ENCODE measurements at regions not wholly inside any gene's neighbourhood (a gene's known extent, or its start where the extent isn't known, plus 50 kb on each side); places are given as distances from the start of the nearest gene placed in this dataset.

DNA sequence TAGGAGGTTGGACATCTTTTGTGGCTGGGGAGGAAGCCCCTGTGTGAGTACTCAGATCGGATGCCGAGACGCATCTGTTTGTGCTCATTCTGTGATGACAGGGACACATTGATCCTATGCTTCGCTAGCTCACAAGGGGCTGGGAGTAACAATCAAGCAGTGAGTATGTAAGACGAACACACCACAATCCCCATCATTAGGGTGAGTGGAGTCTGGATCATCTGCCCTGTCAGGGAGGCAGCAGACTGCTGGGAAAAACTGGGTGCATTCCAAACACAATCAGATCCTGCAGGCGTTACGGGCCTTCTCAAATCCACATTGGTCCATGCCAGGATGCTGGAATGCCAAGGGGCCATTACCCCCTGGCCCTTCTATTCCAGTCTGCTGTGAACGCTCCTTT is 64.1 kb upstream of the TSHZ3 start:
- H3K4me3 Mint-ChIP-seq (ENCODE audit: unreplicated experiment): no peak overlapping the region
- Histone ChIP-seq H3K9me3 (ENCODE audit: insufficient read depth, low read depth, low read length) (no peaks in the 10 kb centered on the region), H3K36me3 (ENCODE audit: insufficient read depth, low read length) (no peaks in the 10 kb centered on the region), H3K27me3 (ENCODE audit: insufficient read depth, low read length) (peaks cover 4% of the 10 kb centered on the region), H3K79me2 (ENCODE audit: insufficient read depth, low read length) (no peaks in the 10 kb centered on the region), H3K4me2 (ENCODE audit: low read length) (no peak overlapping the region), H3K27ac (ENCODE audit: low read depth, low read length) (no peak overlapping the region), H3K9ac (ENCODE audit: low read length) (no peak overlapping the region), H3K4me1 (ENCODE audit: insufficient read depth, low read length) (peaks cover 8% of the 10 kb centered on the region), H3K4me3 (ENCODE audit: insufficient read depth, low read depth, low read length) (no peak overlapping the region), H2AFZ (ENCODE audit: low read depth, low read length) (no peak overlapping the region), H4K20me1 (ENCODE audit: insufficient read depth, low read length) (no peaks in the 10 kb centered on the region)
- H3K9me3 Mint-ChIP-seq (ENCODE audit: unreplicated experiment): no peaks in the 10 kb centered on the region
- no peaks in the 10 kb centered on the region for H3K36me3 Mint-ChIP-seq (ENCODE audit: low read depth, unreplicated experiment)
- H3K27ac Mint-ChIP-seq (ENCODE audit: unreplicated experiment): no peak overlapping the region
- FAIRE-seq (no peak), DNase-seq (ENCODE audit: low read depth) (no peak)
- TF ChIP-seq, protein P1, sequence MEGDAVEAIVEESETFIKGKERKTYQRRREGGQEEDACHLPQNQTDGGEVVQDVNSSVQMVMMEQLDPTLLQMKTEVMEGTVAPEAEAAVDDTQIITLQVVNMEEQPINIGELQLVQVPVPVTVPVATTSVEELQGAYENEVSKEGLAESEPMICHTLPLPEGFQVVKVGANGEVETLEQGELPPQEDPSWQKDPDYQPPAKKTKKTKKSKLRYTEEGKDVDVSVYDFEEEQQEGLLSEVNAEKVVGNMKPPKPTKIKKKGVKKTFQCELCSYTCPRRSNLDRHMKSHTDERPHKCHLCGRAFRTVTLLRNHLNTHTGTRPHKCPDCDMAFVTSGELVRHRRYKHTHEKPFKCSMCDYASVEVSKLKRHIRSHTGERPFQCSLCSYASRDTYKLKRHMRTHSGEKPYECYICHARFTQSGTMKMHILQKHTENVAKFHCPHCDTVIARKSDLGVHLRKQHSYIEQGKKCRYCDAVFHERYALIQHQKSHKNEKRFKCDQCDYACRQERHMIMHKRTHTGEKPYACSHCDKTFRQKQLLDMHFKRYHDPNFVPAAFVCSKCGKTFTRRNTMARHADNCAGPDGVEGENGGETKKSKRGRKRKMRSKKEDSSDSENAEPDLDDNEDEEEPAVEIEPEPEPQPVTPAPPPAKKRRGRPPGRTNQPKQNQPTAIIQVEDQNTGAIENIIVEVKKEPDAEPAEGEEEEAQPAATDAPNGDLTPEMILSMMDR (IDR thresholded peaks at IDR 0.05; ENCODE audit: insufficient read depth, low read depth, low read length): no peak
- TF ChIP-seq EZH2 (IDR thresholded peaks at IDR 0.05; ENCODE audit: insufficient read depth, low read length): no peak
- peaks cover 28% of the 10 kb centered on the region for H3K27me3 Mint-ChIP-seq (ENCODE audit: low read depth, unreplicated experiment)
- peaks cover 8% of the 10 kb centered on the region for H3K4me1 Mint-ChIP-seq (ENCODE audit: low read depth, unreplicated experiment)

DNA sequence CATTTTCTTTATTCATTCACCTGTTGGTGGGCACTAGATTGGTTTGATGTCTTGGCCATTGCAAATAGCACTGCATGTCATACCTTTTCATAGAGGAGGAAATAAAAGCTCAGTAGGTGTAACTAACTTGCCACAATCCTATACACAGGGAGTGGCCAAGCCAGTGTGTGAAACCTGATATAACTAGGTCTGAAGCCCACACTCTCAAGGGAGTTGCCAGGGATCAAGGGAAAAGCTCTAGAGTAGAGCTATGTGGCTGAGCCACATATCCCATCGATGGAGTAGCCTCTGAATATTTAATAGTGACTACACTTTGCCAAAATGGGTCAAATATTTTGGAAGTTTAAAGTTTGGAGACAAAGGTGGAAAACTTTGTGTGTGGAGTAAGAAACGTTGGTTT is 66.1 kb upstream of the TSHZ3 start:
- Mint-ChIP-seq H3K4me3 (ENCODE audit: unreplicated experiment) (no peak overlapping the region), H3K36me3 (ENCODE audit: low read depth, unreplicated experiment) (no peaks in the 10 kb centered on the region), H3K27ac (ENCODE audit: unreplicated experiment) (no peak overlapping the region), H3K9me3 (ENCODE audit: unreplicated experiment) (no peaks in the 10 kb centered on the region), H3K4me1 (ENCODE audit: low read depth, unreplicated experiment) (no peaks in the 10 kb centered on the region), H3K27me3 (ENCODE audit: low read depth, unreplicated experiment) (peaks cover 48% of the 10 kb centered on the region)
- Histone ChIP-seq H3K27ac (ENCODE audit: low read depth, low read length) (no peak overlapping the region), H3K4me2 (ENCODE audit: low read length) (no peak overlapping the region), H3K36me3 (ENCODE audit: insufficient read depth, low read length) (no peaks in the 10 kb centered on the region), H4K20me1 (ENCODE audit: insufficient read depth, low read length) (no peaks in the 10 kb centered on the region), H3K9ac (ENCODE audit: low read length) (no peak overlapping the region), H3K27me3 (ENCODE audit: insufficient read depth, low read length) (peaks cover 16% of the 10 kb centered on the region), H3K4me1 (ENCODE audit: insufficient read depth, low read length) (no peaks in the 10 kb centered on the region), H2AFZ (ENCODE audit: low read depth, low read length) (no peak overlapping the region), H3K9me3 (ENCODE audit: insufficient read depth, low read depth, low read length) (no peaks in the 10 kb centered on the region), H3K79me2 (ENCODE audit: insufficient read depth, low read length) (no peaks in the 10 kb centered on the region), H3K4me3 (ENCODE audit: insufficient read depth, low read depth, low read length) (no peak overlapping the region)
- TF ChIP-seq, protein P1 (IDR thresholded peaks at IDR 0.05; ENCODE audit: insufficient read depth, low read depth, low read length): no peak
- TF ChIP-seq EZH2 (IDR thresholded peaks at IDR 0.05; ENCODE audit: insufficient read depth, low read length): no peak
- DNase-seq (ENCODE audit: low read depth): no peak
- no peak for FAIRE-seq

DNA sequence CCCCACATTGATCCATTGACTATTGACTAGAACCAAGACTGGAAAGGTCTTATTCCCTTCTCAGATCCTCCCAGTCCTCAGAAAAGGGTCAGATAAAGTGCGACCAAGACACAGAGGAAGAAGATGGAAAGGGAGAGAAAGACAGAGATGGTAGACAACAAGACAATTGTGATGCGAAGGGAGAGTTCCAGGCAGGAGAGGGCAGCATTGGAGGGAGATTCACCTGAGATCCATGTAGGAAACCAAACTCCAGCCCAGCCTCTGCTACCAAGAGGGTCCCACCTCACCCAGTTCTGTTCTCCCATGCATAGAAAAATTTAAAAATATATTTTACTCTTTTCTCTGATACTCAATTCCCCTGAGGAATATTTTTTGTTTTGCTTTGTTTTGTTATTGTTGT is 67.3 kb upstream of the TSHZ3 start:
- peaks cover 59% of the 10 kb centered on the region for H3K27me3 Mint-ChIP-seq (ENCODE audit: low read depth, unreplicated experiment)
- H3K4me3 Mint-ChIP-seq (ENCODE audit: unreplicated experiment): no peak overlapping the region
- Histone ChIP-seq H4K20me1 (ENCODE audit: insufficient read depth, low read length) (no peaks in the 10 kb centered on the region), H3K36me3 (ENCODE audit: insufficient read depth, low read length) (no peaks in the 10 kb centered on the region), H3K27ac (ENCODE audit: low read depth, low read length) (no peak overlapping the region), H3K9ac (ENCODE audit: low read length) (no peak overlapping the region), H3K4me2 (ENCODE audit: low read length) (no peak overlapping the region), H3K4me1 (ENCODE audit: insufficient read depth, low read length) (no peaks in the 10 kb centered on the region), H3K9me3 (ENCODE audit: insufficient read depth, low read depth, low read length) (no peaks in the 10 kb centered on the region), H2AFZ (ENCODE audit: low read depth, low read length) (no peak overlapping the region), H3K4me3 (ENCODE audit: insufficient read depth, low read depth, low read length) (no peak overlapping the region), H3K27me3 (ENCODE audit: insufficient read depth, low read length) (peaks cover 27% of the 10 kb centered on the region), H3K79me2 (ENCODE audit: insufficient read depth, low read length) (no peaks in the 10 kb centered on the region)
- TF ChIP-seq, protein P1 (IDR thresholded peaks at IDR 0.05; ENCODE audit: insufficient read depth, low read depth, low read length): no peak
- TF ChIP-seq EZH2 (IDR thresholded peaks at IDR 0.05; ENCODE audit: insufficient read depth, low read length): no peak
- FAIRE-seq: no peak
- no peaks in the 10 kb centered on the region for H3K36me3 Mint-ChIP-seq (ENCODE audit: low read depth, unreplicated experiment)
- DNase-seq (ENCODE audit: low read depth): no peak
- no peaks in the 10 kb centered on the region for H3K4me1 Mint-ChIP-seq (ENCODE audit: low read depth, unreplicated experiment)
- no peaks in the 10 kb centered on the region for H3K9me3 Mint-ChIP-seq (ENCODE audit: unreplicated experiment)
- no peak overlapping the region for H3K27ac Mint-ChIP-seq (ENCODE audit: unreplicated experiment)

Data from astrocyte (in vitro differentiated cells and primary cell).